ENCODE measurements at regions not wholly inside any gene's neighbourhood (a gene's known extent, or its start where the extent isn't known, plus 50 kb on each side); places are given as distances from the start of the nearest gene placed in this dataset.
"Not testable (repeated sequence)": the region's sequence is repeated elsewhere in the genome, so short reads cannot be mapped to it uniquely, and the experiment has no call there.

- DNase-seq = no peak
Measured at GRCh38 chr2:3034396-3034795, 343.2 kb downstream of the EIPR1 start.

GRCh38 chr2:3033315-3033714 is 344.3 kb downstream of the EIPR1 start:
- DNase-seq = no peak

GRCh38 chr2:3030791-3031190 is 346.8 kb downstream of the EIPR1 start:
- DNase-seq = not testable (repeated sequence)

- no peak for DNase-seq
Measured at GRCh38 chr2:3025984-3026383, 351.6 kb downstream of the EIPR1 start.

GRCh38 chr2:3025261-3025660 is 352.4 kb downstream of the EIPR1 start:
- no peak for DNase-seq

- no peak for DNase-seq
Measured at GRCh38 chr2:3024401-3024935, 353.1 kb downstream of the EIPR1 start.

GRCh38 chr2:3023531-3023930 is 354.1 kb downstream of the EIPR1 start:
- DNase-seq = no peak

GRCh38 chr2:3022841-3023372 is 354.7 kb downstream of the EIPR1 start:
- no peak for DNase-seq

GRCh38 chr2:3021720-3022119 is 355.9 kb downstream of the EIPR1 start:
- no peak for DNase-seq

GRCh38 chr2:3010001-3010400 is 367.6 kb downstream of the EIPR1 start:
- no peak for DNase-seq

- DNase-seq = no peak
Measured at GRCh38 chr2:3009483-3009882, 368.1 kb downstream of the EIPR1 start.

GRCh38 chr2:3009005-3009404 is 368.6 kb downstream of the EIPR1 start:
- no peak for DNase-seq

GRCh38 chr2:3008561-3008960 is 369.1 kb downstream of the EIPR1 start:
- DNase-seq = no peak

GRCh38 chr2:3007135-3007534 is 370.5 kb downstream of the EIPR1 start:
- DNase-seq = no peak

- no peak for DNase-seq
Measured at GRCh38 chr2:3005859-3006501, 371.6 kb downstream of the EIPR1 start.

- DNase-seq = peak; percentile 78
Measured at GRCh38 chr2:3001615-3002560, 375.7 kb downstream of the EIPR1 start.

GRCh38 chr2:3000968-3001367 is 376.6 kb downstream of the EIPR1 start:
- no peak for DNase-seq

GRCh38 chr2:3000125-3000524 is 377.5 kb downstream of the EIPR1 start:
- no peak for DNase-seq

- DNase-seq = peak; percentile 17
Measured at GRCh38 chr2:2998971-2999370, 378.6 kb downstream of the EIPR1 start.

- DNase-seq = peak; percentile 96
Measured at GRCh38 chr2:2993172-2993692, 384.4 kb downstream of the EIPR1 start.

GRCh38 chr2:2992634-2993033 is 385.0 kb downstream of the EIPR1 start:
- DNase-seq = peak; percentile 83

- no peak for DNase-seq
Measured at GRCh38 chr2:2985020-2985419, 392.6 kb downstream of the EIPR1 start.

- no peak for DNase-seq
Measured at GRCh38 chr2:2981000-2981399, 396.6 kb downstream of the EIPR1 start.
